PC-3 (cell line): ENCODE measurements at regions not wholly inside any gene's neighbourhood (a gene's known extent, or its start where the extent isn't known, plus 50 kb on each side); places are given as distances from the start of the nearest gene placed in this dataset.

Experiments
- ATAC-seq: fragments of 200-7000 bp; cut with Tn5 transposase; 2 replicates; pipeline ENCODE4 v1.9.1; 2020; ENCODE audit warnings: mild to moderate bottlenecking, moderate library complexity
- BruUV-seq: library from RNA; stranded (reverse); fragments of 400-500 nt; replicated peaks from 2 replicates; lab custom pipeline; 2021; lab: Mats Ljungman, UMichigan
- CTCF ChIA-PET: fragments of 300-600 bp; sonication (Branson Sonifier 250); formaldehyde crosslinking; loops from one replicate; lab custom pipeline; 2022; ENCODE audit warnings: antibody characterized with exemption; lab: Charles Lee
- POLR2A ChIA-PET: fragments of 300-600 bp; sonication (Branson Sonifier 250); formaldehyde crosslinking; loops from one replicate; lab custom pipeline; 2022; ENCODE audit warnings: antibody characterized with exemption; ENCODE audit not compliant: unreplicated experiment; lab: Charles Lee
- DNase-seq: peaks from one replicate; pipeline ENCODE4 v3.0.0-alpha.2; 2015
- H2AFZ ChIP-seq: fragments of 300-600 bp; sonication (generic); 2 replicates; pipeline ENCODE4 v1.6.0; 2016; ENCODE audit warnings: antibody characterized with exemption, low read length
- H3F3A ChIP-seq: fragments of 300-600 bp; sonication (generic); one replicate; pipeline ENCODE4 v1.6.0; 2017; ENCODE audit warnings: antibody characterized with exemption, low read length, control low read depth, mild to moderate bottlenecking; ENCODE audit not compliant: unreplicated experiment
- H3K27ac ChIP-seq: fragments of 300-600 bp; sonication (generic); 2 replicates; pipeline ENCODE4 v1.5.1; 2016; ENCODE audit warnings: mild to moderate bottlenecking, low read length
- H3K27me3 ChIP-seq: fragments of 300-600 bp; sonication (generic); 2 replicates; pipeline ENCODE4 v1.6.1; 2016; ENCODE audit warnings: low read length, mixed read lengths
- H3K36me3 ChIP-seq: fragments of 300-600 bp; sonication (generic); 2 replicates; pipeline ENCODE4 v1.6.1; 2016; ENCODE audit warnings: low read depth, mixed run types, low read length, mixed read lengths
- H3K4me1 ChIP-seq: fragments of 300-600 bp; sonication (generic); 2 replicates; pipeline ENCODE4 v1.5.1; 2016; ENCODE audit warnings: low read length; ENCODE audit not compliant: insufficient read depth
- H3K4me2 ChIP-seq: fragments of 300-600 bp; sonication (generic); 2 replicates; pipeline ENCODE4 v1.6.0; 2016; ENCODE audit warnings: low read length
- H3K4me3 ChIP-seq: fragments of 300-600 bp; sonication (generic); 2 replicates; pipeline ENCODE4 v1.5.1; 2016; ENCODE audit warnings: mild to moderate bottlenecking, low read length, mixed read lengths
- H3K79me2 ChIP-seq: fragments of 300-600 bp; sonication (generic); 2 replicates; pipeline ENCODE4 v1.6.1; 2017; ENCODE audit warnings: low read length, mixed read lengths
- H3K9ac ChIP-seq: fragments of 300-600 bp; sonication (generic); 2 replicates; pipeline ENCODE4 v1.6.0; 2016; ENCODE audit warnings: mild to moderate bottlenecking, low read length
- H3K9me2 ChIP-seq: fragments of 300-600 bp; sonication (generic); replicated peaks from 2 replicates; pipeline ENCODE4 v1.6.1; 2016; ENCODE audit warnings: mixed run types, low read length, mixed read lengths
- H3K9me3 ChIP-seq: fragments of 300-600 bp; sonication (generic); 2 replicates; pipeline ENCODE4 v1.6.1; 2016; ENCODE audit warnings: low read length, mixed read lengths
- H4K20me1 ChIP-seq: fragments of 300-600 bp; sonication (generic); 2 replicates; pipeline ENCODE4 v1.6.1; 2016; ENCODE audit warnings: low read length, mixed read lengths
- EZH2 ChIP-seq: fragments of 300-600 bp; sonication (generic); IDR thresholded peaks from one replicate; pipeline ENCODE4 v1.6.1; 2017; ENCODE audit warnings: antibody characterized with exemption, mild to moderate bottlenecking, low read length; ENCODE audit not compliant: unreplicated experiment
- EZH2phosphoT487 ChIP-seq: fragments of 300-600 bp; sonication (generic); IDR thresholded peaks from 2 replicates; pipeline ENCODE4 v1.6.1; 2018; ENCODE audit warnings: mild to moderate bottlenecking, antibody characterized with exemption, low read length, borderline replicate concordance
- intact Hi-C: fragments of 100-400 bp; cut with micrococcal nuclease; formaldehyde crosslinking; loops from 2 replicates; pipeline ENCODE4 v1.9.0; 2023
- TF ChIP-seq, protein P1 (sequence below): fragments of 300-600 bp; sonication (generic); conservative IDR thresholded peaks from 2 replicates; pipeline ENCODE4 v1.5.1; 2017; ENCODE audit warnings: antibody characterized with exemption, low read depth, mild to moderate bottlenecking, low read length

DNA sequence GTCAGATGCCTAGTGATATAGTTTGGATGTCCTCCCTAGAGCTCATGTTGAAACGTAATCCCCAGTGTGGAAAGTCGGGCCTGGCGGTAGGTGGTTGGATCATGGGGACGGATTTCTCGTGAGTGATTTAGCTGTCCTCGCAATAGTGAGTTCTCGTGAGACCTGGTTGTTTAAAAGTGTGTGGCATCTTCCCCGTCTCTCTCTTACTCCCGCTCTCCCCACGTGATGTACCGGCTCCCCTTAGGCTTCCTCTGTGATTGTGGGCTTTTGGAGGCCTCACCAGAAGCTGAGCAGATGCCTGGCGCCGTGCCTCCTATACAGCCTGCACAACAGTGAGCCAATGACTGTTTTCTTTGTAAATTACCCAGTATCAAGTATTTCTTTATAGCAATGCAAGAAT is 264.5 kb downstream of the TTLL7 start:
- TF ChIP-seq EZH2phosphoT487 (no peak), EZH2 (no peak)
- TF ChIP-seq, protein P1, sequence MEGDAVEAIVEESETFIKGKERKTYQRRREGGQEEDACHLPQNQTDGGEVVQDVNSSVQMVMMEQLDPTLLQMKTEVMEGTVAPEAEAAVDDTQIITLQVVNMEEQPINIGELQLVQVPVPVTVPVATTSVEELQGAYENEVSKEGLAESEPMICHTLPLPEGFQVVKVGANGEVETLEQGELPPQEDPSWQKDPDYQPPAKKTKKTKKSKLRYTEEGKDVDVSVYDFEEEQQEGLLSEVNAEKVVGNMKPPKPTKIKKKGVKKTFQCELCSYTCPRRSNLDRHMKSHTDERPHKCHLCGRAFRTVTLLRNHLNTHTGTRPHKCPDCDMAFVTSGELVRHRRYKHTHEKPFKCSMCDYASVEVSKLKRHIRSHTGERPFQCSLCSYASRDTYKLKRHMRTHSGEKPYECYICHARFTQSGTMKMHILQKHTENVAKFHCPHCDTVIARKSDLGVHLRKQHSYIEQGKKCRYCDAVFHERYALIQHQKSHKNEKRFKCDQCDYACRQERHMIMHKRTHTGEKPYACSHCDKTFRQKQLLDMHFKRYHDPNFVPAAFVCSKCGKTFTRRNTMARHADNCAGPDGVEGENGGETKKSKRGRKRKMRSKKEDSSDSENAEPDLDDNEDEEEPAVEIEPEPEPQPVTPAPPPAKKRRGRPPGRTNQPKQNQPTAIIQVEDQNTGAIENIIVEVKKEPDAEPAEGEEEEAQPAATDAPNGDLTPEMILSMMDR: no peak
- Histone ChIP-seq H3K9ac (no peak overlapping the region), H3K4me3 (no peak overlapping the region), H3K27ac (no peak overlapping the region), H3K9me2 (no peaks in the 10 kb centered on the region), H3K79me2 (no peaks in the 10 kb centered on the region), H3F3A (no peaks in the 10 kb centered on the region), H3K9me3 (no peaks in the 10 kb centered on the region), H4K20me1 (no peaks in the 10 kb centered on the region), H3K36me3 (no peaks in the 10 kb centered on the region), H2AFZ (no peak overlapping the region), H3K27me3 (peaks cover 35% of the 10 kb centered on the region), H3K4me2 (no peak overlapping the region), H3K4me1 (no peaks in the 10 kb centered on the region)
- intact Hi-C loops: no loop called here
- DNase-seq (no peak), ATAC-seq (no peak)
- no TSS peak for BruUV-seq
- CTCF ChIA-PET: no interaction called here
- POLR2A ChIA-PET: no interaction called here

DNA sequence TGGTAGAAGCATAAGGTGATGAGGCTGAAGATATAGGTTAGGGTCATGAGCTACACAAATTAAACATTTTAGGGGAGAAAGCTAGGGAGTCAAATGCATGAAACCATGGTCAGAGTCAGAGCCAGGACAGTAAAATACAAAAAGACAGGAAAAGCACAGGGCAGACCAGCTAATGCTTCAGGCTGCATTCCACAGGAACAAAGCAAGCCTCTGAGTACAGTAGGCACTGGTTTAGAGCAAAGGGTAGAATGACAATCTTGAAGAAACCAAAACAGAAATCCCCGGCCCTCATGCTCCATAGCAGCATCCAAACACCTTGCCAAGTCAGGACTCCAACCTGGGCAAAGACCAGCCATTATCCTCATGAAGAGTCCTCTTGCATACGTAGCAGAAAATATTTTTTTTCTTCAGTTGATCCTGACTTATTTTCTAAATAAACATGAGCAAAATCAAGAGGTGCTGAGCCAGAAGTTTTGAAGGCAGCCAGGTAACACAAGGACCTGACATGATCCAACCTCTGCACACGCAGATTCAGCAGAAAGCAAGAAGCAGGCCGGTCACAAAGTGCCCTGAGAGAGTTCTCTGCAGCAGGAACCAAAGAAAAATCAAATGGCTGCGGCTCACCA is 273.1 kb downstream of the TTLL7 start:
- Histone ChIP-seq H3K36me3 (no peaks in the 10 kb centered on the region), H3K4me2 (no peak overlapping the region), H3K4me1 (no peaks in the 10 kb centered on the region), H3K27me3 (no peaks in the 10 kb centered on the region; the same call in 1 of the 2 replicates), H4K20me1 (no peaks in the 10 kb centered on the region), H3K27ac (no peak overlapping the region), H2AFZ (no peak overlapping the region), H3K4me3 (no peak overlapping the region), H3K9me2 (no peaks in the 10 kb centered on the region), H3K9me3 (no peaks in the 10 kb centered on the region), H3K9ac (no peak overlapping the region), H3F3A (no peaks in the 10 kb centered on the region), H3K79me2 (no peaks in the 10 kb centered on the region)
- ChIA-PET CTCF (no interaction called here), POLR2A (no interaction called here)
- DNase-seq: no peak
- TF ChIP-seq EZH2 (no peak), EZH2phosphoT487 (no peak)
- BruUV-seq: no TSS peak
- no peak for ATAC-seq
- intact Hi-C loops: no loop called here

DNA sequence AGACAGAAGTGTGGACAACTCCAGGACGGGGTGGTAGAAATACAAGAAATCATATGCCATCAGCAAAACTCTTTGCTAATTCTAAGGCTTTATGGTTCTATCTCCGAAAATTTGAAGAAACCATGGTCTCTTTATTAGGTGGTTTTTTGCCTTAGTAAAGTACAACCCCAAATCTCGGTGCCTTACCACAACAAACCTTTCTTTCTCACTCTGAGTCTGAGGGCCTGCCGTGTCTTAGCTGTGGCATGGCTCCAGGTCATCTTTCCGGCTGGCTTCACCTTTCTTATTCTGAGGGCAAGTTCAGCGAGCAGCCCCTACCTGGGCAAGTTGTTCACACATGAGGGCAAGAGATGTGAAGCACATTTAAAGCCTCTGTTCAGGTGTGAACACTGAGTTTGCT is 280.6 kb downstream of the TTLL7 start:
- H3K4me2 ChIP-seq: no peak overlapping the region
- H3K9ac ChIP-seq: no peak overlapping the region
- H3K36me3 ChIP-seq: no peaks in the 10 kb centered on the region
- no peak overlapping the region for H2AFZ ChIP-seq
- no peaks in the 10 kb centered on the region for H3K4me1 ChIP-seq
- H3K27ac ChIP-seq: no peak overlapping the region
- no peaks in the 10 kb centered on the region for H3F3A ChIP-seq
- no peak overlapping the region for H3K4me3 ChIP-seq
- ChIA-PET POLR2A (no interaction called here), CTCF (interaction anchor here (0.5 kb wide), 1 partner anchor 1058 kb away, joined by 4 read pairs; no protein-coding TSS in a partner anchor)
- H4K20me1 ChIP-seq: no peaks in the 10 kb centered on the region
- H3K9me3 ChIP-seq: no peaks in the 10 kb centered on the region
- DNase-seq (no peak), ATAC-seq (no peak)
- no peaks in the 10 kb centered on the region for H3K79me2 ChIP-seq
- peaks cover 26% of the 10 kb centered on the region; the same call in 1 of the 2 replicates for H3K27me3 ChIP-seq
- no TSS peak for BruUV-seq
- H3K9me2 ChIP-seq: no peaks in the 10 kb centered on the region
- TF ChIP-seq EZH2: no peak
- TF ChIP-seq EZH2phosphoT487: no peak
- TF ChIP-seq, protein P1: no peak
- intact Hi-C loops: no loop called here
